Renal cortical epithelial cell (primary cell): ENCODE measurements at regions not wholly inside any gene's neighbourhood (a gene's known extent, or its start where the extent isn't known, plus 50 kb on each side); places are given as distances from the start of the nearest gene placed in this dataset.
A peak's percentile ranks its signal among the peaks of the same experiment; 100 is the strongest.

Experiments
- DNase-seq: peaks from one replicate; pipeline ENCODE4 v3.0.0-alpha.2; 2011; ENCODE audit warnings: low read depth

DNA sequence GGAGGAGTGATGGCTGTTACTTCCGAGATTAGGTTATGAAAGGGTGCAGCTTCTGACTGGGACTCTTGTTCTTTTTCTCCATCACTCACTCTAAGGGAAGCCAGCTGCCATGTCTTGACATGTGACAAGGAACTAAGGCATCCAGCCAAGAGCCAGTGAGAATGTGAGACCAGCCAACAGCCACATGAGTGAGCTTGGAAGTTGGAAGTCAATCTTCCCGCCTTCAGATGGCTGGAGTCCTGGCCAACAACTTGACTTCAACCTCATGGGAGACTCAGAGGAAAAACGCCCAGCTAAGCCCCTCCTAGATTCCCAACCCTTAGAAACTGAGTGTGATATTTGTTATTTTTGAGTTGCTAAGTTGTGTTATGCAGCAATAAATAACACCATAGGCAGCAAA lies 201.1 kb downstream of the SNX18 start:
- DNase-seq: no peak

DNA sequence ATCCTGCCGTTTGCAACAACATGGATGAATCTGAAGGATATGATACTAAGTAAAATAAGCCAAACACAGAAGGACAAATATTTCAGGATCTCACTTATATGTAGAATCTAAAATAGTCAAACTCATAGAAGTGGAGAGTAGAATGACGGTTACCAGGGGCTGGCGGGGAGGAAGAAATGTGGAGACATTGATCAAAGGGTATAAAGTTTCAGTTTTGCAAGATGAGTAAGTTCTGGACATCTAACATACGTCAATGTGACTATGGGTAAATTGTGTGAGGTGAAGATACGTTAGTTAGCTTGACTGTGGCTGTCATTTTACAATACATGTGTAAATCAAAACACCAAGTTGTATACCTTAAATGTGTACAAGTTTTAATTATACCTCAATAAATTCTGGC lies 200.3 kb downstream of the SNX18 start:
- DNase-seq: no peak

GRCh38 chr5:54717459-54717858 lies 199.9 kb downstream of the SNX18 start:
- DNase-seq: no peak

DNA sequence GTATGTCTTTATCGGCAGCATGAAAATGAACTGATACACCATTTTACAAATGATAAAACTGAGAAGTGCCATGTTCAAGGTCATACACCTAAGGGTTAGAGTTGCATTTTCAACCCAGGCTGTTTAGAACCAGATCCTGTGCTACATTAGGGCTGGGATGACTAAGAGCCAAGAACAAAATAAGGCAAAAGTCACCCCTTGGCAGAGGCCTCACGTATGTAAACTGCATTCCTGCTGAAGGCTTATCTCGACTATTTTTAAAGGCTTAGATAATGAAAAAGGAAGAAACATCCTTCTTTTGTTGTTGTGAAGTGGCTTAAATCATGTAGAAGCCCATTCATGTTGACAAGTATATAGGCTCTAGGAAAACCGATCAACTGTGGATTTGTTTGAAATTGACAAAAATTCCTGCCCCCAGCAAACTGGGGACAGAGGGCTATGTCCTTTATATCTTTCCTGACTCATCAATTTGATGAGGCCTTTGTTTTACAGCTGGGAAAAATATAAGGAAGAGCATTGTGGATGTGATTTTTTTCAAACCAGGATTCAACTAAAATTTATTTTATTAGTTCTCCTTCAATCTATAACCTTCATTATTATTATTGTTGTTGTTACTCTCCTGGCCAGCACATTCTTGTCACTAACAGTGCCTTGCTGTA lies 196.5 kb downstream of the SNX18 start:
- no peak for DNase-seq

- DNase-seq: no peak
Observed at GRCh38 chr5:54709096-54709495, 191.5 kb downstream of the SNX18 start.

DNA sequence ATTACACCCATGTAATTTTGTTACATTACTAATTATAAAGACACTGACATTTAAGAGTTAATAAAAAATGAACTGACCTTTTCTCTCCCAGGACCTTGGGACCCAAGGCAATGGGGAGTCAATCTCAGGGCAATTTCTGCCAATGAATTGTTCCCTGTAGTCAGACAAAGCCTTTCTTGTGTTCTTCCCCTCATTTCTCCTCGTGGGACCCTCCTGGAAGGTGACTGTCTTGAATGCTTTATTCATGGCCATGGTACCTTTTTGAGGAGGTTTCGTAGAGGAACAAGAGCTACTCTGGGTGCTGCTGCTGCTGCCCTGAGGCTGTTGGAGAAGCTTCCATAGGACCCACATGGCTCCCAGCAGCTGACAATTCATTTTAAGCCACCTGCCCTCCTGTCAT lies 190.3 kb downstream of the SNX18 start:
- no peak for DNase-seq

GRCh38 chr5:54705994-54706653 lies 188.6 kb downstream of the SNX18 start:
- no peak for DNase-seq

- DNase-seq: no peak
Observed at GRCh38 chr5:54704825-54705224, 187.3 kb downstream of the SNX18 start.

- no peak for DNase-seq
Observed at GRCh38 chr5:54704333-54704732, 186.8 kb downstream of the SNX18 start.

DNA sequence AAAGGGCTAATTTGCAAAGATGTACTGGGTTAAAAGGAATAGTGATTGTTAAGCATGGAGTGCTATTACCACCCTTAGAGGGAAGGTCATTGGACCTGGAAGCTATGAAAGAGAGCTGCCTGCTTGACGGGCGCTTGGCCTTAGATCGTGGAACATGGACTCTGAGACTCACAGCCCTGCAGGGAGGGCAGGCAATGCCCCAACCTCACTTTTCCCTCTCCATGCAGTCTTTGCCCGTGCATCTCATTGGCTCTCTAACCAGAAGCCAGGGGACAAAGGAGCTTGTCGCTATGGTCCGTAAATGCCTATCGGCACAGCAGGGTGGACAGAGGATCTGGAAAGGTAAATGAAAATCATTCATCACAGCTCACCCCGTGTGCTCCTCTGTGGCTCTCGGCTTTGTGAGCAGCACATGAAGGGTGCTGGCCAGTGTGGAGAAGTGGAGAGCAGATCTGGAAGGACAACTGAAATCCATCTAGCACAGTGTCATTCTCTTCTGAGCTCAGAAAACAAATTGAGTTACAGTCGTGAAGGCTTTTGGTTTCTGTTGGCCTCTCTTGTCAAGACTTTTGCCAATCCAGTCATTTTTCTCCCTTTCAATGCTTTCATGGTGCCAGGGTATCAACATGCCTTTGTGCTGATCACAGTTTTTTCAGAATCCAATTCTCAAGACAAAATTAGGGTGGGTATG lies 186.2 kb downstream of the SNX18 start:
- no peak for DNase-seq

GRCh38 chr5:54703133-54703532 lies 185.6 kb downstream of the SNX18 start:
- peak; percentile 56 for DNase-seq

GRCh38 chr5:54702470-54702869 lies 184.9 kb downstream of the SNX18 start:
- DNase-seq: peak; percentile 15

DNA sequence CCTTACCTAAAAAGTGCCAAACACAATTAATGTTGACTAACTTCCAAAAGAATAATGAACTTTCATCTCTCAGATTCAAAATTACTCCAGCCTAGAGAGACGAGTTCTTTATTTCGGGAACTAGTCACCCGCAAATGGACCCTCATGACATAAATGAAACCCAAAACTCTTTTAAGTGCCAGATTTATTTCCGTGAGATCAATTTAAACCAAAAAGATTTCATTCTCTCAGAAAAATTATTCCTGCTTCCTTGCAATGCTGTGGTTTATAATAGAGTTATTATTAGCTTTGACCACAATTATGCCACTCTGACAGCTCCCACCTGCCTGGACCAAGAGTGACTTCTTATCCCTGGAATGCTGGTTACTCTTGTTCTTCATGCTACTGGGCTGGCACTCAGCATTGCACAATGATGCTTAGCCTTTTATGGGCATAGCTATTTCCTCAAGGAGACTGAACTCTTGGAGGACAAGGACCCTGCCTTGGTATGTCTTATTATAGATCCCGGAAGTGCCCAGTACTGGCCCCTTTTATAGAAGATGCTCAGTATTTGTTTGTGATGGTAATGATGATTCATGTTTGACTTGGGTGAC lies 183.5 kb downstream of the SNX18 start:
- peak; percentile 99 for DNase-seq

DNA sequence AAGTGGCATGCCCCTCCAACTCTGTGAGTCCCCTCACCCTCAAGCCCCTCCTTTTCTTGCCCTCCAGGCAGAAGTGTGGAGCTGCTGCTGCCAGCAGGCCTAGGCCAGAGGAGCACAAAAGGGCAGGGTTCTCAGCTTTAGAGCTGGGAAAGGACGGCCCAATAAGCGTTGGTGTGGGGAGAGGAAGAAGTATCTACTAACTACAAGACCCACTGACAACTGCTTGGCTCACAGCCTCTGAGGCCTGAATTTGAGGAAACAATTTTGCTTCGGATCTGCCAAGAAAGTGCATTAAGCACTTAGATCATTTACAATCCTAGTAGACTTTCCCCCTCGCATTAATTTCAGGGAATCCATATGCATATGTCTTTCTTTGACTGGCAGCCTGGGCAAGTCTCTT lies 179.4 kb downstream of the SNX18 start:
- DNase-seq: no peak

DNA sequence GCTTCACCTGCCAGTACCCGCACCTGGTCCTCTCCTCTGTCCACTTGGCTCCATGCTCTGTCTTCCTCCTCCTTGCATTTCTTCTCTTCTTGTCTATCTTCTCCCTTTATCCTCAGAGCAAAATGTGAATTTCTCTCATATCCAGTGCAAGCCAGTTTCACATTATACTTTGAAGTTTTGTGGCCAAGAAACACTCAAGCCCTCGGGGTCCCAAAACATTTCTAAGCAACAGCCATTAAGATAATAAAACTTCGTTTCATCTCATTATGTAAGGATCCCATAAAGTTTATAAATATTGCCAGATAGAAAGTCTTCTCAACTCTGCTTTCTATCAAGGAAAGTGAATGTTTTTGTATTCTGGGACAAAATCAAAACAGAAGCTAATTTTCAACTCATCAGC lies 178.8 kb downstream of the SNX18 start:
- no peak for DNase-seq

DNA sequence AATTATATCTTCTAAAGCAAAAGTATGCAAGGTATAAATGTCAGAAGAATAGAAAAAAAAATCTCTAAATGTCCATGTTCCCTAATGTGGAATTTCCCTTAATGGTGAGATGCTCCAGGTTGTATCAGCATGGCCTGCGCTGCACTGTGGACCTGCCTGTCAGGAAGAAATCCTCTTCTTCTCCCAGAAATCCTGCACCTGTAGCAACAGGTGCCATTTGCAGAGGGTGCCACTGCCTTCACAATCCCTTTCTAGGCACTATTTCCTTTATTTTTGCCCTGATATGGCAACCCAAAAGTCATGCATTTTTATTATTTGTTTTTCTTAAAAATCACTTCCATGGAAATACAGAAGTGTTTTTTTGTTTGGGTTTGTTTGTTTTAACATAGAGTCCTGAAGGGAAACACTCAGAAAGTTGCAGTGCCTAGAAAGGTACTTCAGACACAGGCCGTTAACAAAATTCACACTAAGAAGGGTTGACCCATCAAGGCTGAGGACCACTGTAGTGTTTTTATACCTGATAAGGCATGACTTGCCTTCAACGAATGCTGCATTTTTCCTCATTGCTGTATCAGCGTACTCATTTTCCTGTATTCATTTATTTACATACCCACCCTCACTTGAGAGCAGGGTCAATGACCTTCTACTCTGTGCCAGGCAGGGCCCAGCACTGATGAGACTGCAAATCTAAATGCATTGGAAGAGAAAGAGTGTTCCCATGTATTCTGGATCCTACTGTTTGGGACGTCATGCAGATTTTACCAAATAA lies 177.8 kb downstream of the SNX18 start:
- DNase-seq: no peak

DNA sequence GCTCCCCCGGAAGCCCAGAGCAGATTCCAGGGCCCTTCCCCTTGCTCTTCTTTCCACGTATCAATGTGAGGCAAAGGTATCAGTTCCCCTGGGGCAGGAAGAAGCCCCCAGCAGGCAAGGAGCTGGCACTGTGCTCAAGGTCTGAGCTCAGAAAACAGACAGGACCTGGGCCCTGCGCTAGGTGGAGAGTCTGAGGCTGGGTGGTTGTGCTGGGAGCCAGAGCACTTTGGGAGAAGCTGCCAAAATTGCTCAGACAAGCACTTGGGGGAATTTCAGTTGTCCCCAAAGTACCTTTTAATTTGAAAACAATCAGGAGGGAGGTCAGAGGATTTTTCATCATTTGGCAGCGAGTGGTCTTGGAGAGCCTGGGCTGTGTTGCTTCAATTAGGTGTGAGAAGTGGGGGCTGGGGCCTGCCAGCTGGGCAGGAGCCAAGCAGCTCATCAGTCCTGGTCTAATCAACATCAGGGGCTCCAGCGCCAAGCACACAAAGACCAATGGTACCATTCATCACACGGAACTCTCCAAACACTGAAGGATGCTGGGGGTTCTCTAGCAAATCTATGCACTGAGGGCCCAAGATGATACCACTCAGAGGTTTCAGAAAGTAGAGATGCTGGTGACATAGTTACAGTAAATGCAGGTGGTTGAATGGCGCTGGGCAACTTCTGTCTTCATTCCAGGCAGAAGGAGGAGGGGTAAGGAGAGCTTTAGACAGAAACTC lies 176.5 kb downstream of the SNX18 start:
- no peak for DNase-seq

- peak; percentile 5 for DNase-seq
Observed at GRCh38 chr5:54692631-54693030, 175.1 kb downstream of the SNX18 start.

DNA sequence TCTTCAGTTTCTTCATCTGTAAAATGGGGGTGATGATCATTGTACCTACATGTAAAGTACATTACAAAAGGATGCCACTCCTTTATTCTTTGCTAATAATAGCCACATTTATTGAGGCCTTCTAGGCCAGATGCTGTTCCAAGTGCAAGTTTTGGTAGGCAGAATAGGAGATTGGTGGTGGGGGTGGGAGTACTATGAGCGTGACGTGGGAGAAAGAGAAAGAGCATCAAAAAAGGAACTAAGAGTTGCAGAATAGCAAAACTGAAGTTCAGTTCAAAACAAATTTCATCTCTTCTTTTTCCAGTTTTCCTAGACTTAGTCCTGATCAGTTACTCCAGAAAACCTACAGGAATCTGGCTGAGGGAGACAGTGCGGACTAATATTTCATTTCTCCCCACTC lies 174.1 kb downstream of the SNX18 start:
- DNase-seq: no peak

DNA sequence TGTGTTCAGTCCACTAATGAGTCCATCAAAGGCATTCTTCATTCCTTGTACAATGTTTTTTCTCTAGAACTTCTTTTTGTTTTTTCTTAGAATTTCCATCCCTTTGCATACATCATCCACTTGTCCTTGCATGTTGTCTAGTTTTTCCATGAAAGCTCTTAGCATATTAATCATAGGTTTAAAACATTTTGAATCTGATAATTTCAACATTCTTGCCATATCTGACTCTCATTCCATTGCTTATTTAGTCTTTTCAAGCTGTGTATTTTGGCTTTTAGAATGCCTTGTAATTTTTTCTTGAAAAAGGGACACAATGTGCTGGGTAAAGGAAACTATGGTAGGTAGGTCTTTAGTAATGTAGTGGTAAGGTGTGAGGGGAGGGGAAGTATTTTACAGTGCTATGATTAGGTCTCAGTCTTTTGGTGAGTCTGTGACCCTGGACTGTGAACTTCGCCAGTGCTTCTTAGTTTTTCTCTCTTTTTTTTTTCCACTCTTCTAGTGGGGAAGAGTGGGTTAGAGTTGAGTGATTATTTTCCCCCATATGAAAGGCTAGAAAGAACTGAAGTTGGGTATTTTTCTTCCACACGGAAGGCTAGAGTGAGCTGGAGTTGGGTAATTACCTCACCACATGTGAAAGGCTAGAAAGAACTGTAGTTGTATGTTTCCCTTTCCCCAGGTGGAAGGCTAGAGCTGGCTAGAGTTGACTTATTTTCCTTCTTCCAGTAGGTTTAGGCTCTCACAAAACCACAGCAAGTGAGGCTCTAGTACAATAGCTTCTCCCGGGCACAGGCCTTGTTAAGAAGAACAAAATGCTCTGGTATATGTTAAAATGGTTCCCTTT lies 172.1 kb downstream of the SNX18 start:
- DNase-seq: no peak

DNA sequence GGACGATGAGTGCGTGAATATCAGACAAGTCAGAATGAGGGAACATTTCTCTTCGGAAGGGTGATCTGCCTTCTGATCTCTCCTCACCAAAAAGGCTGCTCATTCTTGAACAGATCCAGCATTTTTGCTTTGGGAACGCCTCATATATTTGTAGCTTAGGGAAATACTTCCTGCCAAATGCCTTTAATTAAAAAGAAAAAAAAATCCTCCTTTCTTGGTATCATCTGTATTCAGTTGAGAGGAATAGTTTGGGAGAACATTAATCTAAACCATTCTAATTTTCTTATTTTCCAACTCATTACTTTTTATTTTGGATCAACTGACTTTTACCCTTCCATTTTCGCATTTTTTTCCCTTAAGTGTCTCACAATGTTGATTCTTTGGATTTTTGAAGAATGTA lies 163.4 kb downstream of the SNX18 start:
- DNase-seq: no peak
